Activated naive CD8-positive, alpha-beta T cell treated with anti-CD3 and anti-CD28 coated beads, Interleukin-2, amount 50 U/mL, for 24 hours (primary cell): ENCODE measurements at regions not wholly inside any gene's neighbourhood (a gene's known extent, or its start where the extent isn't known, plus 50 kb on each side); places are given as distances from the start of the nearest gene placed in this dataset.

Experiments
- ATAC-seq: fragments of 150-1000 bp; cut with Tn5 transposase; one replicate; pipeline ENCODE4 v1.10.0; 2021
- DNase-seq: peaks from one replicate; pipeline ENCODE4 v3.0.0; 2021
- H3K27ac Mint-ChIP-seq: one replicate; pipeline ENCODE4 v1.8.0; 2021; ENCODE audit warnings: mild to moderate bottlenecking, mixed read lengths
- H3K27me3 Mint-ChIP-seq: one replicate; pipeline ENCODE4 v1.8.0; 2021; ENCODE audit warnings: mixed read lengths
- H3K36me3 Mint-ChIP-seq: one replicate; pipeline ENCODE4 v1.8.0; 2021; ENCODE audit warnings: low read depth, mixed read lengths
- H3K4me1 Mint-ChIP-seq: one replicate; pipeline ENCODE4 v1.8.0; 2021; ENCODE audit warnings: mixed read lengths
- H3K4me3 Mint-ChIP-seq: one replicate; pipeline ENCODE4 v1.8.0; 2021; ENCODE audit warnings: mild to moderate bottlenecking, moderate library complexity, mixed read lengths
- H3K9me3 Mint-ChIP-seq: one replicate; pipeline ENCODE4 v1.8.0; 2021; ENCODE audit warnings: mixed read lengths

- no peak overlapping the region for H3K27ac Mint-ChIP-seq
- peaks cover 25% of the 10 kb centered on the region for H3K4me1 Mint-ChIP-seq
- H3K36me3 Mint-ChIP-seq, result no peaks in the 10 kb centered on the region
Observed at GRCh38 chr3:128569756-128570155, 76.8 kb upstream of the GATA2 start.

DNA sequence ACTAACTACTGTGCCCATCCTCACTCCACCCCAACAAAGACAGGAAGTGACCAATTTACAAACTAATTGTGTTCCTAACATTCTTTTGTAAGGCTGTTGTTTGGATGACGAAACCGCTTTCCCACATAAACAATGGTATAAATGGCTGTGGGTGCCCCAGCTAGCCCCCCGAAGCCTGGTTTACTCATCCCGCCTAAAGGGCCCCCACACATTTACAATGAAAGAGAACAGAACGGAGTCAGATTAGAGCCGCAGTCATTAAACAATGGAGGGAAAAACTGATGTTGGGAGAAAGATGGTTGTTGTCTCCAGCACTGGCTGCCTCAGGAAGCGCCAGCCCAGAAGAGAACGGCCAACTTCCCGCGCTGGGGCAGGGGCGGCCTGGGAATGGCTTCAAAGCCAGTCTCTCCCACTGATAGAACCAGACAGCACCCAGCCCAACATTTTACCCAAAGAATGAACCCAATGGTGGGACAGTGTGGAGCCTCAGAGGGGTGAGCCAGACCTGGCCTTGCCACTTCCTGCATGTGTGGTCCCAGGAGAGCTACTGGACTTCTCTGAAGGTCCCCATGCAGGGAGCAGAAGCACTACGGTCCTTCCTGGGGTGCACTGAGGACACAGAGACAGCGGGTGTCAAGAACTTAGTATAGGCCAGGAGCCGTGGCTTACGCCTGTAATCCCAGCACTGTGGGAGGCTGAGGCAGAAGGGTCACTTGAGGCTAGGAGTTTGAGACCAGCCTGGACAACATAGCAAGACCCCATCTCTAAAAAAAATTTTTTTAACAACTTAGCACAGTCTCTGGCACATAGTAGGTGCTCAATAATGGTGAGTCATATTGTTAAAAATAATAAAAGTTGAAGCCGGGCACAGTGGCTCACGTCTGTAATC is 75.8 kb upstream of the GATA2 start:
- no peak overlapping the region for H3K27ac Mint-ChIP-seq
- ATAC-seq (no peak), DNase-seq (no peak)
- H3K27me3 Mint-ChIP-seq, result peaks cover 27% of the 10 kb centered on the region
- no peak overlapping the region for H3K4me3 Mint-ChIP-seq
- peaks cover 20% of the 10 kb centered on the region for H3K4me1 Mint-ChIP-seq
- no peaks in the 10 kb centered on the region for H3K36me3 Mint-ChIP-seq
- no peaks in the 10 kb centered on the region for H3K9me3 Mint-ChIP-seq

More at GRCh38 chr3:128569756-128570155, 76.8 kb upstream of the GATA2 start:
- no peaks in the 10 kb centered on the region for H3K9me3 Mint-ChIP-seq
- peaks cover 30% of the 10 kb centered on the region for H3K27me3 Mint-ChIP-seq
- no peak overlapping the region for H3K4me3 Mint-ChIP-seq
- DNase-seq (no peak), ATAC-seq (no peak)

GRCh38 chr3:128567705-128568356 is 74.8 kb upstream of the GATA2 start:
- H3K4me1 Mint-ChIP-seq, result peaks cover 10% of the 10 kb centered on the region
- H3K4me3 Mint-ChIP-seq, result no peak overlapping the region
- H3K9me3 Mint-ChIP-seq, result no peaks in the 10 kb centered on the region
- H3K27me3 Mint-ChIP-seq, result peaks cover 26% of the 10 kb centered on the region
- ATAC-seq (no peak), DNase-seq (no peak)
- H3K36me3 Mint-ChIP-seq, result no peaks in the 10 kb centered on the region
- H3K27ac Mint-ChIP-seq, result no peak overlapping the region

DNA sequence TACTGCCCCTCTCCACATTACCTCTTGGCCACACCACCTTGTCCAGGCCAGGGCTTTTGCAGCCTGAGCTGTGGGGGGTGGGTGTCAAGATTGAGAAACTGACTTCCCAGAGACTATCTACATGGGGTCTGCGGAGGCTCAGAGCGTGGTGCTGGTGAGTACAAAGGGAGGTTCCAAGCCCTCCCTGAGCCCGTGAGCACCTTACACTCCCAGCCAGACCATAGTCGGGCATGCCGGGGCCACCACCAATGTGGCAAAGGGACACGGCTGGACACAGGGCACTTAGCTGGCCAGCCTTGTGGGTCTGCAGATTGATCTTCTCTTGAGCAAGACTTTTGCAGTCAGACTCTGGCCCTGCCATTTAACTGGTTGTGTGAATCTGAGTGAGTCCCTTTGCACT is 74.1 kb upstream of the GATA2 start:
- H3K27ac Mint-ChIP-seq, result no peak overlapping the region
- H3K4me3 Mint-ChIP-seq, result no peak overlapping the region
- DNase-seq (no peak), ATAC-seq (no peak)
- no peaks in the 10 kb centered on the region for H3K36me3 Mint-ChIP-seq
- H3K4me1 Mint-ChIP-seq, result peaks cover 3% of the 10 kb centered on the region
- H3K9me3 Mint-ChIP-seq, result no peaks in the 10 kb centered on the region
- peaks cover 26% of the 10 kb centered on the region for H3K27me3 Mint-ChIP-seq

GRCh38 chr3:128563439-128563838 is 70.4 kb upstream of the GATA2 start:
- Mint-ChIP-seq H3K9me3 (no peaks in the 10 kb centered on the region), H3K27ac (no peak overlapping the region), H3K4me3 (no peak overlapping the region), H3K36me3 (no peaks in the 10 kb centered on the region), H3K27me3 (peaks cover 32% of the 10 kb centered on the region), H3K4me1 (peaks cover 6% of the 10 kb centered on the region)
- no peak for DNase-seq
- ATAC-seq, result no peak

DNA sequence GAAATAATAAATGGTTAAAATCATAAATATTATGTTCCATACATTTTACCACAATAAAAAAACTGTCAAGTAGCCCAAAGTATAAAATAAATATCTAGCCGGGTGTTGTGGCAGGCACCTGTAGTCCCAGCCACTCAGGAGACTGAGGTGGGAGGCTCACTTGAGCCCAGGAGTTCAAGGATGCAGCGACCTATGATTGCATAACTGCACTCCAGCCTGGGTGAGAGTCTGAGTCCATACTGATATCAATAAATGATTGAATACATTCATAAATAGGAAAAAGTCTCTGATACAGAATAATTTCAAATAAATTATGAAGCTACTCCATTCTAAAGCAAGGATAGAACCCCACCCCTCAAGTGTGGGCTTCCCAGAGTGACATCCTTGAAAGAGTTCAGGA is 68.5 kb upstream of the GATA2 start:
- peaks cover 47% of the 10 kb centered on the region for H3K27me3 Mint-ChIP-seq
- H3K27ac Mint-ChIP-seq, result no peak overlapping the region
- no peaks in the 10 kb centered on the region for H3K36me3 Mint-ChIP-seq
- H3K9me3 Mint-ChIP-seq, result no peaks in the 10 kb centered on the region
- ATAC-seq, result no peak
- DNase-seq, result no peak
- no peak overlapping the region for H3K4me3 Mint-ChIP-seq
- peaks cover 6% of the 10 kb centered on the region for H3K4me1 Mint-ChIP-seq

DNA sequence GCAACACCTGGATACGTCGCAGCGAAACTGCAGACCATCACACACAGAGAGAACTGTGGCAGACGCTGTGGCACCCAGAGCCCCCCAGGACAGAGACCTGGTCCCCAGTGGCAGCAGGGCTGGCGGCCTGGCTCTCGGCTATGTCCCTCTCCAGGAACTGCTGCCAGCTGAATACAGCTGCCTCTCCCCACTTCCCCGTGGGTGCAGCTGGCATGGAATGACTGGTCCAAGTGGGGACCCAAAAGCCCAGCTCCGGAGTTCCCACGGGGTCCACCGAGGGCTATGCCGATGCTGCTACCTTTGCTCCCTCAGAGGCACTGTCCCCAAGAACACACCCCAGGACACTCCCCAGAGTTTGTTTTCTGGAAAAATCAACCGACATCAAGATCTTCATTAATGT is 67.8 kb upstream of the GATA2 start:
- Mint-ChIP-seq H3K27me3 (peaks cover 49% of the 10 kb centered on the region), H3K4me3 (no peak overlapping the region), H3K4me1 (peaks cover 6% of the 10 kb centered on the region), H3K9me3 (no peaks in the 10 kb centered on the region), H3K27ac (no peak overlapping the region), H3K36me3 (no peaks in the 10 kb centered on the region)
- DNase-seq (no peak), ATAC-seq (no peak)

GRCh38 chr3:128559486-128560225 is 66.7 kb upstream of the GATA2 start:
- no peak overlapping the region for H3K4me3 Mint-ChIP-seq
- H3K9me3 Mint-ChIP-seq, result no peaks in the 10 kb centered on the region
- no peak for DNase-seq
- peaks cover 47% of the 10 kb centered on the region for H3K27me3 Mint-ChIP-seq
- H3K27ac Mint-ChIP-seq, result no peak overlapping the region
- H3K4me1 Mint-ChIP-seq, result peaks cover 7% of the 10 kb centered on the region
- no peak for ATAC-seq
- no peaks in the 10 kb centered on the region for H3K36me3 Mint-ChIP-seq

- no peak overlapping the region for H3K4me3 Mint-ChIP-seq
- H3K4me1 Mint-ChIP-seq, result peaks cover 9% of the 10 kb centered on the region
- ATAC-seq (no peak), DNase-seq (no peak)
- no peaks in the 10 kb centered on the region for H3K9me3 Mint-ChIP-seq
- H3K36me3 Mint-ChIP-seq, result no peaks in the 10 kb centered on the region
- H3K27me3 Mint-ChIP-seq, result peaks cover 60% of the 10 kb centered on the region
- H3K27ac Mint-ChIP-seq, result no peak overlapping the region
Observed at GRCh38 chr3:128557531-128558280, 64.7 kb upstream of the GATA2 start.

GRCh38 chr3:128556907-128557306 is 63.9 kb upstream of the GATA2 start:
- DNase-seq (no peak), ATAC-seq (no peak)
- H3K4me3 Mint-ChIP-seq, result no peak overlapping the region
- H3K4me1 Mint-ChIP-seq, result peaks cover 9% of the 10 kb centered on the region
- H3K27ac Mint-ChIP-seq, result no peak overlapping the region
- H3K9me3 Mint-ChIP-seq, result no peaks in the 10 kb centered on the region
- peaks cover 66% of the 10 kb centered on the region for H3K27me3 Mint-ChIP-seq
- H3K36me3 Mint-ChIP-seq, result no peaks in the 10 kb centered on the region

DNA sequence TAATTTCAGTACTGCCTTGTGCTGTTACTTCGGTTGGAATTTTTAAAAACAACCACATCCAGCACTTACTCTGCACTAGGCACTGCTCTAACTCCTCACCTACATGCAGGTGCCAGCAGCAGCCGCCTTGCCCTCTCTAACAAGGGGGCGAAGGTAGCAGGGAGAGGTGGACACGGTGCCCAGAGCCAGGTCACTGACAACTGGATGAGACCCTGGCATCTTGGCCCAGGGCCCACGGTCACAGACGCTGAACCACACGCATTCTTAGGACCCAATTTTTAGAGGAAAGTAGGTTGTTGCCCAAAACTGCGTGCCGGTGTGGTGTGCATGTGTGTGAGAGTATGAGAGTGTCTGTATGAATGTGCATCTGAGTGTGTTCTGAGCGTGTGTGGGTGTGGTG is 63.4 kb upstream of the GATA2 start:
- H3K27me3 Mint-ChIP-seq, result peaks cover 67% of the 10 kb centered on the region
- peaks cover 9% of the 10 kb centered on the region for H3K4me1 Mint-ChIP-seq
- ATAC-seq (no peak), DNase-seq (no peak)
- no peaks in the 10 kb centered on the region for H3K36me3 Mint-ChIP-seq
- H3K4me3 Mint-ChIP-seq, result no peak overlapping the region
- H3K27ac Mint-ChIP-seq, result no peak overlapping the region
- H3K9me3 Mint-ChIP-seq, result no peaks in the 10 kb centered on the region

GRCh38 chr3:128555841-128556240 is 62.8 kb upstream of the GATA2 start:
- H3K4me1 Mint-ChIP-seq, result peaks cover 9% of the 10 kb centered on the region
- H3K9me3 Mint-ChIP-seq, result no peaks in the 10 kb centered on the region
- ATAC-seq (no peak), DNase-seq (no peak)
- H3K4me3 Mint-ChIP-seq, result no peak overlapping the region
- peaks cover 70% of the 10 kb centered on the region for H3K27me3 Mint-ChIP-seq
- no peak overlapping the region for H3K27ac Mint-ChIP-seq
- no peaks in the 10 kb centered on the region for H3K36me3 Mint-ChIP-seq

DNA sequence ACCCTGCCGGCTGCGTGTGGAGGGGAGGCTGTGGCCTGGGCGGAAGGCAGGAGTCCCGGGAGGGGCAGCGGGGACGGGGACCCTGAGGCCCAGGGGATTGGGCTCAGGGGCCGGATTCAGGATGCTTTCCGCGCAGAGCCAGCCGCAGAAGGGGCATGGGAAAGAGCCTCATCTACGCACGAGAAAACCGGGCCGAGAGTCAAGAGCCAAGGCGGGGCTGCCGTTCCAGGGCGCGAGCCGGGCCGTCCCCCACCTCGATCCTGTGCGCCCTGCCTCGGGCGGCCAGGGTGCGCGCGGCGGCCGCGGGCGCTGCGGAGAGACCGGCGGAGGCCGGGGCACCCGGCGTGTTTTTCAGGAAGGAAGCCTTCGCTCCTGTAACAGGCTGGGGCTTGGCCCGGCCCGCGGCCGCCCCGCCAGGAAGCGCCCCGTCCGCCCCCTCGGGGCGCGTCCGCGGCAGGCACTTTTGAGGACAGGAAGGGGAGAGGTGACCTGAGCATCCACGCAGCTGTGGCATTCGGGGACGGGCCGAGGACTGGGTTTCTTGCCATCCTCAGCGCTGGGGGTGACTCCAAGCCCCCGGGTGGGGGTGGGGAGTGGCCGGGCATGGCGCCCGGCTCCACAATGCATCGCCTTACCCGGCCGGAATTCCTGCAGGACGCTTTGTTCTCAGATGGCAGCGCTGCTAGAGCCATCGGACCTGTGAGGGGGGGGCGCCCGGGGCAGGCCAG is 62.3 kb upstream of the GATA2 start:
- no peaks in the 10 kb centered on the region for H3K36me3 Mint-ChIP-seq
- H3K4me1 Mint-ChIP-seq, result peaks cover 9% of the 10 kb centered on the region
- H3K27ac Mint-ChIP-seq, result no peak overlapping the region
- H3K4me3 Mint-ChIP-seq, result no peak overlapping the region
- ATAC-seq, result no peak
- DNase-seq, result no peak
- no peaks in the 10 kb centered on the region for H3K9me3 Mint-ChIP-seq
- peaks cover 71% of the 10 kb centered on the region for H3K27me3 Mint-ChIP-seq
